Activated CD4-positive, alpha-beta T cell treated with anti-CD3 and anti-CD28 coated beads, Interleukin-2, amount 10 ng/mL, durations not matched to agents 24 days and 14 days (primary cell): ENCODE measurements at regions not wholly inside any gene's neighbourhood (a gene's known extent, or its start where the extent isn't known, plus 50 kb on each side); places are given as distances from the start of the nearest gene placed in this dataset.
A peak's percentile ranks its signal among the peaks of the same experiment; 100 is the strongest.

ENCODE experiments used
- DNase-seq: peaks from one replicate; pipeline ENCODE4 v3.0.0; 2022
- H3K27ac Mint-ChIP-seq: one replicate; pipeline ENCODE4 v1.8.0; 2022; ENCODE audit warnings: mild to moderate bottlenecking, mixed read lengths
- H3K27me3 Mint-ChIP-seq: one replicate; pipeline ENCODE4 v1.8.0; 2022; ENCODE audit warnings: mixed read lengths
- H3K36me3 Mint-ChIP-seq: one replicate; pipeline ENCODE4 v1.8.0; 2022; ENCODE audit warnings: low read depth, mild to moderate bottlenecking, mixed read lengths
- H3K4me1 Mint-ChIP-seq: one replicate; pipeline ENCODE4 v1.8.0; 2021; ENCODE audit warnings: mixed read lengths
- H3K4me3 Mint-ChIP-seq: one replicate; pipeline ENCODE4 v1.8.0; 2022; ENCODE audit warnings: mild to moderate bottlenecking, moderate library complexity, mixed read lengths
- H3K9me3 Mint-ChIP-seq: one replicate; pipeline ENCODE4 v1.8.0; 2021; ENCODE audit warnings: mixed read lengths
- intact Hi-C: fragments of 100-400 bp; cut with micrococcal nuclease; formaldehyde crosslinking; loops from one replicate; pipeline ENCODE4 v1.15.1; 2023

- Mint-ChIP-seq H3K9me3 (no peaks in the 10 kb centered on the region), H3K4me3 (no peak overlapping the region), H3K4me1 (peaks cover 28% of the 10 kb centered on the region), H3K27ac (no peak overlapping the region), H3K36me3 (no peaks in the 10 kb centered on the region), H3K27me3 (no peaks in the 10 kb centered on the region)
- intact Hi-C loops, result no loop called here
- DNase-seq, result no peak
Observed at GRCh38 chrX:124224528-124224927, 107.9 kb upstream of the TEX13D start.

GRCh38 chrX:124226129-124226528, 106.3 kb upstream of the TEX13D start:
- DNase-seq, result no peak
- intact Hi-C loops, result no loop called here
- no peak overlapping the region for H3K27ac Mint-ChIP-seq
- no peak overlapping the region for H3K4me3 Mint-ChIP-seq
- H3K27me3 Mint-ChIP-seq, result no peaks in the 10 kb centered on the region
- no peaks in the 10 kb centered on the region for H3K9me3 Mint-ChIP-seq
- H3K36me3 Mint-ChIP-seq, result no peaks in the 10 kb centered on the region
- peaks cover 22% of the 10 kb centered on the region for H3K4me1 Mint-ChIP-seq

- H3K27ac Mint-ChIP-seq, result no peak overlapping the region
- H3K36me3 Mint-ChIP-seq, result no peaks in the 10 kb centered on the region
- intact Hi-C loops, result no loop called here
- H3K4me1 Mint-ChIP-seq, result peaks cover 13% of the 10 kb centered on the region
- no peak overlapping the region for H3K4me3 Mint-ChIP-seq
- H3K9me3 Mint-ChIP-seq, result no peaks in the 10 kb centered on the region
- H3K27me3 Mint-ChIP-seq, result no peaks in the 10 kb centered on the region
- no peak for DNase-seq
Observed at GRCh38 chrX:124228849-124229248, 103.6 kb upstream of the TEX13D start.

GRCh38 chrX:124229374-124229773, 103.1 kb upstream of the TEX13D start:
- H3K36me3 Mint-ChIP-seq, result no peaks in the 10 kb centered on the region
- peaks cover 13% of the 10 kb centered on the region for H3K4me1 Mint-ChIP-seq
- no peak overlapping the region for H3K27ac Mint-ChIP-seq
- H3K4me3 Mint-ChIP-seq, result no peak overlapping the region
- intact Hi-C loops, result no loop called here
- no peaks in the 10 kb centered on the region for H3K27me3 Mint-ChIP-seq
- no peak for DNase-seq
- H3K9me3 Mint-ChIP-seq, result no peaks in the 10 kb centered on the region

GRCh38 chrX:124230655-124231450, 101.6 kb upstream of the TEX13D start:
- H3K27ac Mint-ChIP-seq, result no peak overlapping the region
- no peak for DNase-seq
- H3K36me3 Mint-ChIP-seq, result no peaks in the 10 kb centered on the region
- no peaks in the 10 kb centered on the region for H3K27me3 Mint-ChIP-seq
- intact Hi-C loops, result no loop called here
- no peaks in the 10 kb centered on the region for H3K9me3 Mint-ChIP-seq
- no peak overlapping the region for H3K4me3 Mint-ChIP-seq
- peaks cover 8% of the 10 kb centered on the region for H3K4me1 Mint-ChIP-seq

GRCh38 chrX:124231451-124231759, 101.1 kb upstream of the TEX13D start:
- Mint-ChIP-seq H3K4me1 (peaks cover 8% of the 10 kb centered on the region), H3K4me3 (no peak overlapping the region), H3K9me3 (no peaks in the 10 kb centered on the region), H3K36me3 (no peaks in the 10 kb centered on the region), H3K27me3 (no peaks in the 10 kb centered on the region), H3K27ac (no peak overlapping the region)
- no peak for DNase-seq
- intact Hi-C loops, result no loop called here

- DNase-seq, result peak; percentile 65
- H3K4me3 Mint-ChIP-seq, result no peak overlapping the region
- H3K4me1 Mint-ChIP-seq, result peaks cover 9% of the 10 kb centered on the region
- no peaks in the 10 kb centered on the region for H3K9me3 Mint-ChIP-seq
- no peaks in the 10 kb centered on the region for H3K36me3 Mint-ChIP-seq
- H3K27ac Mint-ChIP-seq, result peak overlapping the region; percentile 20
- intact Hi-C loops, result loop anchor here (1.0 kb wide), 2 partner anchors 8 to 14 kb away; no protein-coding TSS in a partner anchor
- H3K27me3 Mint-ChIP-seq, result no peaks in the 10 kb centered on the region
Observed at GRCh38 chrX:124232523-124233201, 99.8 kb upstream of the TEX13D start.

GRCh38 chrX:124234348-124234747, 98.1 kb upstream of the TEX13D start:
- no peaks in the 10 kb centered on the region for H3K36me3 Mint-ChIP-seq
- intact Hi-C loops, result no loop called here
- H3K27ac Mint-ChIP-seq, result no peak overlapping the region
- no peak overlapping the region for H3K4me3 Mint-ChIP-seq
- no peaks in the 10 kb centered on the region for H3K9me3 Mint-ChIP-seq
- H3K27me3 Mint-ChIP-seq, result no peaks in the 10 kb centered on the region
- DNase-seq, result no peak
- H3K4me1 Mint-ChIP-seq, result peaks cover 22% of the 10 kb centered on the region

GRCh38 chrX:124238268-124238667, 94.2 kb upstream of the TEX13D start:
- Mint-ChIP-seq H3K9me3 (no peaks in the 10 kb centered on the region), H3K27ac (peak overlapping the region; percentile 78), H3K4me1 (peaks cover 32% of the 10 kb centered on the region), H3K27me3 (no peaks in the 10 kb centered on the region), H3K4me3 (peak overlapping the region; percentile 48), H3K36me3 (no peaks in the 10 kb centered on the region)
- intact Hi-C loops, result loop anchor here (1.0 to 5.0 kb wide), 3 partner anchors 57 to 276 kb away; partner anchors contain the start of gene STAG2
- DNase-seq, result no peak

GRCh38 chrX:124239324-124239723, 93.1 kb upstream of the TEX13D start:
- peak; percentile 59 for DNase-seq
- Mint-ChIP-seq H3K9me3 (no peaks in the 10 kb centered on the region), H3K4me3 (peak overlapping the region; percentile 71), H3K27ac (peak overlapping the region; percentile 84), H3K36me3 (no peaks in the 10 kb centered on the region), H3K4me1 (peaks cover 31% of the 10 kb centered on the region), H3K27me3 (no peaks in the 10 kb centered on the region)
- intact Hi-C loops, result loop anchor here (2.0 to 5.0 kb wide), 2 partner anchors 55 to 277 kb away; partner anchors contain the start of gene STAG2

GRCh38 chrX:124239911-124240310, 92.5 kb upstream of the TEX13D start:
- Mint-ChIP-seq H3K4me1 (peaks cover 31% of the 10 kb centered on the region), H3K36me3 (no peaks in the 10 kb centered on the region), H3K27ac (peak overlapping the region; percentile 84), H3K9me3 (no peaks in the 10 kb centered on the region), H3K27me3 (no peaks in the 10 kb centered on the region), H3K4me3 (peak overlapping the region; percentile 71)
- peak; percentile 84 for DNase-seq
- intact Hi-C loops, result loop anchor here (1.0 to 10.0 kb wide), 10 partner anchors 8 to 1055 kb away; partner anchors contain the start of gene STAG2

GRCh38 chrX:124240422-124240821, 92.0 kb upstream of the TEX13D start:
- H3K36me3 Mint-ChIP-seq, result no peaks in the 10 kb centered on the region
- peak overlapping the region; percentile 81 for H3K27ac Mint-ChIP-seq
- peaks cover 31% of the 10 kb centered on the region for H3K4me1 Mint-ChIP-seq
- no peaks in the 10 kb centered on the region for H3K9me3 Mint-ChIP-seq
- peak overlapping the region; percentile 47 for H3K4me3 Mint-ChIP-seq
- intact Hi-C loops, result loop anchor here (1.0 to 10.0 kb wide), 8 partner anchors 8 to 1054 kb away; no protein-coding TSS in a partner anchor
- DNase-seq, result no peak
- no peaks in the 10 kb centered on the region for H3K27me3 Mint-ChIP-seq

- intact Hi-C loops, result loop anchor here (5.0 to 10.0 kb wide), 2 partner anchors 40 to 1053 kb away; no protein-coding TSS in a partner anchor
- no peaks in the 10 kb centered on the region for H3K9me3 Mint-ChIP-seq
- H3K4me3 Mint-ChIP-seq, result no peak overlapping the region
- peak overlapping the region; percentile 29 for H3K27ac Mint-ChIP-seq
- peaks cover 31% of the 10 kb centered on the region for H3K4me1 Mint-ChIP-seq
- H3K36me3 Mint-ChIP-seq, result no peaks in the 10 kb centered on the region
- no peak for DNase-seq
- no peaks in the 10 kb centered on the region for H3K27me3 Mint-ChIP-seq
Observed at GRCh38 chrX:124242131-124242530, 90.3 kb upstream of the TEX13D start.

- Mint-ChIP-seq H3K4me1 (peaks cover 3% of the 10 kb centered on the region), H3K27ac (peak overlapping the region; percentile 41), H3K4me3 (no peak overlapping the region), H3K9me3 (peaks cover 6% of the 10 kb centered on the region), H3K36me3 (peaks cover 2% of the 10 kb centered on the region), H3K27me3 (no peaks in the 10 kb centered on the region)
- intact Hi-C loops, result loop anchor here (10.0 kb wide), 1 partner anchor 1045 kb away; no protein-coding TSS in a partner anchor
- DNase-seq, result no peak
Observed at GRCh38 chrX:124249345-124249744, 83.1 kb upstream of the TEX13D start.
